ENCODE measurements at regions not wholly inside any gene's neighbourhood (a gene's known extent, or its start where the extent isn't known, plus 50 kb on each side); places are given as distances from the start of the nearest gene placed in this dataset.

- Mint-ChIP-seq H3K27ac (ENCODE audit: unreplicated experiment) (no peak overlapping the region), H3K9me3 (no peaks in the 10 kb centered on the region), H3K4me1 (no peaks in the 10 kb centered on the region), H3K27me3 (ENCODE audit: low read depth) (no peaks in the 10 kb centered on the region), H3K4me3 (no peak overlapping the region), H3K36me3 (ENCODE audit: low read depth) (no peaks in the 10 kb centered on the region)
- DNase-seq (ENCODE audit: low read depth, low spot score) = no peak
- TF ChIP-seq CTCF (conservative IDR thresholded peaks at IDR 0.05) = no peak
Measured at GRCh38 chr10:128610113-128610512, 483.9 kb upstream of the MKI67 start.

DNA sequence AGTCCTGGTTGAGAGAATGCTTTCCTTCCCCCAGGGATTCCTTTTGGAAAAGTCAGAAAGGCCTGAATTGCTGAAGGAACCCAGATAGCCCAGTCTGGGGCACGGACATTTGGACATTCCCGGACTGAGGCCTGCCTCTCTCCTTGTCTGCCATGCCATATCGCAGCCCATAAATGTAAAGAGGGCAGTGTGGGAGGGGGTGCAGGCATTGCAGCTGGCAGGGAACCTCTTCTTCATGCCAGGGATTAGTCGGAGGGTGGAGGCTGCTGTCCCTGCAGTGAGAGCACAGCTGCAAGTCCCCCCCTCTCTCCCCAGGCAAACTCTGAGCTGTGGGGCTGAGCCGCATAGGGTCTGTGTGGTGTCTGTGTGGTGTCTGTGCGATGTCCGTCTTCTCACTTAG is 486.0 kb upstream of the MKI67 start:
- Mint-ChIP-seq H3K27ac (ENCODE audit: unreplicated experiment) (no peak overlapping the region), H3K4me3 (no peak overlapping the region), H3K27me3 (ENCODE audit: low read depth) (no peaks in the 10 kb centered on the region), H3K9me3 (no peaks in the 10 kb centered on the region), H3K36me3 (ENCODE audit: low read depth) (no peaks in the 10 kb centered on the region), H3K4me1 (no peaks in the 10 kb centered on the region)
- TF ChIP-seq CTCF (conservative IDR thresholded peaks at IDR 0.05) = no peak
- DNase-seq (ENCODE audit: low read depth, low spot score) = no peak

- H3K27ac Mint-ChIP-seq (ENCODE audit: unreplicated experiment) = no peak overlapping the region
- no peak for DNase-seq (ENCODE audit: low read depth, low spot score)
- no peak overlapping the region for H3K4me3 Mint-ChIP-seq
- TF ChIP-seq CTCF (conservative IDR thresholded peaks at IDR 0.05) = no peak
- H3K9me3 Mint-ChIP-seq = no peaks in the 10 kb centered on the region
- H3K27me3 Mint-ChIP-seq (ENCODE audit: low read depth) = no peaks in the 10 kb centered on the region
- no peaks in the 10 kb centered on the region for H3K36me3 Mint-ChIP-seq (ENCODE audit: low read depth)
- no peaks in the 10 kb centered on the region for H3K4me1 Mint-ChIP-seq
Measured at GRCh38 chr10:128612631-128613030, 486.4 kb upstream of the MKI67 start.

GRCh38 chr10:128614016-128614605 is 487.9 kb upstream of the MKI67 start:
- no peaks in the 10 kb centered on the region for H3K9me3 Mint-ChIP-seq
- no peaks in the 10 kb centered on the region for H3K36me3 Mint-ChIP-seq (ENCODE audit: low read depth)
- no peak overlapping the region for H3K4me3 Mint-ChIP-seq
- no peak for TF ChIP-seq CTCF (conservative IDR thresholded peaks at IDR 0.05)
- H3K27me3 Mint-ChIP-seq (ENCODE audit: low read depth) = no peaks in the 10 kb centered on the region
- no peak overlapping the region for H3K27ac Mint-ChIP-seq (ENCODE audit: unreplicated experiment)
- no peak for DNase-seq (ENCODE audit: low read depth, low spot score)
- no peaks in the 10 kb centered on the region for H3K4me1 Mint-ChIP-seq

- TF ChIP-seq CTCF (conservative IDR thresholded peaks at IDR 0.05) = no peak
- Mint-ChIP-seq H3K27ac (ENCODE audit: unreplicated experiment) (no peak overlapping the region), H3K27me3 (ENCODE audit: low read depth) (no peaks in the 10 kb centered on the region), H3K4me1 (no peaks in the 10 kb centered on the region), H3K4me3 (no peak overlapping the region), H3K9me3 (no peaks in the 10 kb centered on the region), H3K36me3 (ENCODE audit: low read depth) (no peaks in the 10 kb centered on the region)
- no peak for DNase-seq (ENCODE audit: low read depth, low spot score)
Measured at GRCh38 chr10:128614802-128615553, 488.8 kb upstream of the MKI67 start.

All from neural crest cell (in vitro differentiated cells).